ENCODE measurements at regions not wholly inside any gene's neighbourhood (a gene's known extent, or its start where the extent isn't known, plus 50 kb on each side); places are given as distances from the start of the nearest gene placed in this dataset.

- H3K79me2 ChIP-seq (ENCODE audit: low read depth) = no peaks in the 10 kb centered on the region
- Mint-ChIP-seq H3K4me1 (no peaks in the 10 kb centered on the region), H3K36me3 (no peaks in the 10 kb centered on the region), H3K9me3 (no peaks in the 10 kb centered on the region), H3K27me3 (ENCODE audit: insufficient read depth, low read depth) (peaks cover 2% of the 10 kb centered on the region), H3K4me3 (no peak overlapping the region), H3K27ac (no peak overlapping the region)
- H3K27me3 ChIP-seq = no peaks in the 10 kb centered on the region
- TF ChIP-seq EZH2phosphoT487 (IDR thresholded peaks at IDR 0.05) (no peak), CTCF (IDR thresholded peaks at IDR 0.05) (no peak), EZH2 (IDR thresholded peaks at IDR 0.05) (no peak)
- no peak overlapping the region for H3K9ac ChIP-seq
- H3K36me3 ChIP-seq = no peaks in the 10 kb centered on the region
- H3F3A ChIP-seq (ENCODE audit: low read depth) = no peaks in the 10 kb centered on the region
- H3K4me3 ChIP-seq = no peak overlapping the region
- H3K4me2 ChIP-seq = no peak overlapping the region
- H3K27ac ChIP-seq = no peak overlapping the region
- no peak for DNase-seq (ENCODE audit: low spot score)
- H3K4me1 ChIP-seq = peaks cover 20% of the 10 kb centered on the region
- no peak overlapping the region for H2AFZ ChIP-seq (replicated peaks)
- H3K9me3 ChIP-seq (ENCODE audit: low read depth) = no peaks in the 10 kb centered on the region
- H4K20me1 ChIP-seq (ENCODE audit: low read depth) = no peaks in the 10 kb centered on the region
Measured at GRCh38 chr14:62283837-62284236, 521.6 kb downstream of the SNAPC1 start.

GRCh38 chr14:62289471-62289870, 527.3 kb downstream of the SNAPC1 start:
- Mint-ChIP-seq H3K4me3 (no peak overlapping the region), H3K4me1 (no peaks in the 10 kb centered on the region), H3K27me3 (ENCODE audit: insufficient read depth, low read depth) (peaks cover 3% of the 10 kb centered on the region), H3K36me3 (no peaks in the 10 kb centered on the region), H3K9me3 (no peaks in the 10 kb centered on the region), H3K27ac (no peak overlapping the region)
- Histone ChIP-seq H3K79me2 (ENCODE audit: low read depth) (no peaks in the 10 kb centered on the region), H4K20me1 (ENCODE audit: low read depth) (no peaks in the 10 kb centered on the region), H3K4me2 (no peak overlapping the region), H3K9me3 (ENCODE audit: low read depth) (peaks cover 3% of the 10 kb centered on the region), H3K36me3 (no peaks in the 10 kb centered on the region), H3K27ac (no peak overlapping the region), H3F3A (ENCODE audit: low read depth) (no peaks in the 10 kb centered on the region), H3K4me1 (no peaks in the 10 kb centered on the region), H3K27me3 (no peaks in the 10 kb centered on the region), H3K4me3 (no peak overlapping the region), H3K9ac (no peak overlapping the region), H2AFZ (replicated peaks) (no peak overlapping the region)
- DNase-seq (ENCODE audit: low spot score) = no peak
- no peak for TF ChIP-seq EZH2phosphoT487 (IDR thresholded peaks at IDR 0.05)
- TF ChIP-seq EZH2 (IDR thresholded peaks at IDR 0.05) = no peak
- TF ChIP-seq CTCF (IDR thresholded peaks at IDR 0.05) = no peak

GRCh38 chr14:62301080-62301479, 538.9 kb downstream of the SNAPC1 start:
- H3K27me3 ChIP-seq = no peaks in the 10 kb centered on the region
- no peak overlapping the region for H3K4me2 ChIP-seq
- no peaks in the 10 kb centered on the region for H3F3A ChIP-seq (ENCODE audit: low read depth)
- no peaks in the 10 kb centered on the region for H3K36me3 Mint-ChIP-seq
- no peak overlapping the region for H3K4me3 ChIP-seq
- no peak overlapping the region for H3K9ac ChIP-seq
- no peak overlapping the region for H2AFZ ChIP-seq (replicated peaks)
- no peaks in the 10 kb centered on the region for H3K9me3 Mint-ChIP-seq
- H3K9me3 ChIP-seq (ENCODE audit: low read depth) = no peaks in the 10 kb centered on the region
- H3K36me3 ChIP-seq = no peaks in the 10 kb centered on the region
- no peaks in the 10 kb centered on the region for H3K27me3 Mint-ChIP-seq (ENCODE audit: insufficient read depth, low read depth)
- no peak overlapping the region for H3K27ac Mint-ChIP-seq
- H3K27ac ChIP-seq = no peak overlapping the region
- no peak overlapping the region for H3K4me3 Mint-ChIP-seq
- H4K20me1 ChIP-seq (ENCODE audit: low read depth) = no peaks in the 10 kb centered on the region
- no peaks in the 10 kb centered on the region for H3K4me1 Mint-ChIP-seq
- H3K4me1 ChIP-seq = no peaks in the 10 kb centered on the region
- TF ChIP-seq EZH2 (IDR thresholded peaks at IDR 0.05) = no peak
- no peak for TF ChIP-seq CTCF (IDR thresholded peaks at IDR 0.05)
- TF ChIP-seq EZH2phosphoT487 (IDR thresholded peaks at IDR 0.05) = no peak
- no peak for DNase-seq (ENCODE audit: low spot score)
- H3K79me2 ChIP-seq (ENCODE audit: low read depth) = no peaks in the 10 kb centered on the region

GRCh38 chr14:62301911-62302310, 539.7 kb downstream of the SNAPC1 start:
- Histone ChIP-seq H3K4me1 (no peaks in the 10 kb centered on the region), H3K4me2 (no peak overlapping the region), H3K9me3 (ENCODE audit: low read depth) (no peaks in the 10 kb centered on the region), H3F3A (ENCODE audit: low read depth) (no peaks in the 10 kb centered on the region), H4K20me1 (ENCODE audit: low read depth) (no peaks in the 10 kb centered on the region), H3K27me3 (no peaks in the 10 kb centered on the region), H3K36me3 (no peaks in the 10 kb centered on the region), H2AFZ (replicated peaks) (no peak overlapping the region), H3K27ac (no peak overlapping the region), H3K9ac (no peak overlapping the region), H3K4me3 (no peak overlapping the region), H3K79me2 (ENCODE audit: low read depth) (no peaks in the 10 kb centered on the region)
- Mint-ChIP-seq H3K27ac (no peak overlapping the region), H3K27me3 (ENCODE audit: insufficient read depth, low read depth) (no peaks in the 10 kb centered on the region), H3K4me1 (no peaks in the 10 kb centered on the region), H3K4me3 (no peak overlapping the region), H3K36me3 (no peaks in the 10 kb centered on the region), H3K9me3 (no peaks in the 10 kb centered on the region)
- no peak for DNase-seq (ENCODE audit: low spot score)
- TF ChIP-seq EZH2 (IDR thresholded peaks at IDR 0.05) (no peak), EZH2phosphoT487 (IDR thresholded peaks at IDR 0.05) (no peak), CTCF (IDR thresholded peaks at IDR 0.05) (no peak)

Measured in neural progenitor cell (in vitro differentiated cells).